HepG2 (cell line): ENCODE measurements at regions not wholly inside any gene's neighbourhood (a gene's known extent, or its start where the extent isn't known, plus 50 kb on each side); places are given as distances from the start of the nearest gene placed in this dataset.

Experiments
- ATAC-seq: fragments of 200-7000 bp; cut with Tn5 transposase; 3 replicates; pipeline ENCODE4 v1.9.1; 2020; ENCODE audit warnings: mild to moderate bottlenecking, moderate library complexity
- BruUV-seq: library from RNA; stranded (reverse); fragments of 400-500 nt; replicated peaks from 2 replicates; lab custom pipeline; 2021; lab: Mats Ljungman, UMichigan
- CTCF ChIA-PET: fragments of 300-600 bp; formaldehyde crosslinking; extraction: SDS; loops from one replicate; lab custom pipeline; 2021; ENCODE audit warnings: low total read pairs, inconsistent platforms, low intra/inter-chr PET ratio; lab: Yijun Ruan, JAX
- POLR2A ChIA-PET: fragments of 350-600 bp; sonication (Branson Sonifier 250); formaldehyde crosslinking; loops from one replicate; lab custom pipeline; 2020; ENCODE audit warnings: antibody characterized with exemption, inconsistent platforms; lab: Yijun Ruan, JAX
- DNase-seq: peaks from one replicate; pipeline ENCODE4 v3.0.0-alpha.2; 2015; ENCODE audit warnings: low spot score
- FAIRE-seq: peaks from 3 replicates; lab custom pipeline; 2011; peaks lifted over from hg19 to GRCh38; lab: Jason Lieb, UNC
- H2AFZ ChIP-seq: one replicate; pipeline ENCODE4 v1.6.1; 2011; ENCODE audit warnings: low read length, inconsistent platforms
- H3K27ac ChIP-seq: fragments of 300-600 bp; 3 replicates; pipeline ENCODE4 v1.8.0; 2011; ENCODE audit warnings: mixed run types, mild to moderate bottlenecking, mixed read lengths, low read length, inconsistent platforms; ENCODE audit not compliant: insufficient read depth; ENCODE audit errors: extremely low read length
- H3K27me3 ChIP-seq, 2 experiments: fragments of 200-600 bp in 1 of 2; 2 replicates in 1 of 2; 3 replicates in 1 of 2; pipeline versions ENCODE4 v1.6.0 to v1.8.0; 2011; ENCODE audit warnings: low read length in 2 of 2, mild to moderate bottlenecking in 2 of 2, moderate library complexity in 2 of 2, inconsistent platforms in 1 of 2; ENCODE audit not compliant: insufficient read depth in 2 of 2, control insufficient read depth in 1 of 2
- H3K36me3 ChIP-seq, 2 experiments: fragments of 200-600 bp in 1 of 2; replicated peaks in 1 of 2; 2 replicates in 1 of 2; 3 replicates in 1 of 2; pipeline versions ENCODE4 v1.5.1 to v1.8.0; 2011; ENCODE audit warnings: low read length in 2 of 2, inconsistent platforms in 1 of 2; ENCODE audit not compliant: insufficient read depth in 2 of 2, control insufficient read depth in 1 of 2
- H3K4me1 ChIP-seq: 2 replicates; pipeline ENCODE4 v1.5.1; 2012; ENCODE audit warnings: low read length, inconsistent platforms; ENCODE audit not compliant: insufficient read depth
- H3K4me2 ChIP-seq: 2 replicates; pipeline ENCODE4 v1.6.0; 2011; ENCODE audit warnings: low read depth, low read length, inconsistent platforms
- H3K4me3 ChIP-seq, 3 experiments: fragments of 200-600 bp in 1 of 3; sonication (generic), shearing (Covaris generic) in 1 of 3; replicated peaks in 1 of 3; 2 replicates each; pipeline ENCODE4 v1.5.1; 2011 to 2016; ENCODE audit warnings: low read length in 3 of 3, inconsistent platforms in 2 of 3, low read depth in 2 of 3, mild to moderate bottlenecking in 2 of 3, control low read depth in 1 of 3, mixed read lengths in 1 of 3; ENCODE audit not compliant: insufficient read depth in 1 of 3
- H3K79me2 ChIP-seq: one replicate; pipeline ENCODE4 v1.6.1; 2011; ENCODE audit warnings: low read length, inconsistent platforms; ENCODE audit not compliant: insufficient read depth
- H3K9ac ChIP-seq: 2 replicates; pipeline ENCODE4 v1.6.0; 2011; ENCODE audit warnings: mild to moderate bottlenecking, low read depth, low read length, inconsistent platforms; ENCODE audit not compliant: insufficient read depth
- H3K9me3 ChIP-seq: 2 replicates; pipeline ENCODE4 v1.5.1; 2012; ENCODE audit warnings: mild to moderate bottlenecking, low read length
- H4K20me1 ChIP-seq: 2 replicates; pipeline ENCODE4 v1.6.0; 2011; ENCODE audit warnings: inconsistent platforms, mild to moderate bottlenecking, low read length, moderate library complexity; ENCODE audit not compliant: insufficient read depth
- FOXC1 ChIP-seq: sonication (generic); formaldehyde crosslinking; IDR thresholded peaks from 2 replicates; pipeline ENCODE4 v1.8.0; 2022; ENCODE audit warnings: mild to moderate bottlenecking, missing genetic modification reagents, borderline replicate concordance
- GZF1 ChIP-seq: sonication (generic); formaldehyde crosslinking; IDR thresholded peaks from 2 replicates; pipeline ENCODE4 v1.5.1; 2020; ENCODE audit warnings: mild to moderate bottlenecking, missing genetic modification reagents
- NCOR1 ChIP-seq: fragments of 200-600 bp; sonication (generic); IDR thresholded peaks from 2 replicates; pipeline ENCODE4 v1.7.0; 2017; ENCODE audit warnings: antibody characterized with exemption, low read length, borderline replicate concordance
- PBX2 ChIP-seq: IDR thresholded peaks from 2 replicates; pipeline ENCODE4 v1.6.1; 2016; ENCODE audit warnings: control low read depth
- POGZ ChIP-seq: sonication (generic); formaldehyde crosslinking; IDR thresholded peaks from 2 replicates; pipeline ENCODE4 v1.4.0; 2020; ENCODE audit warnings: mild to moderate bottlenecking, missing genetic modification reagents
- TAF1 ChIP-seq: sonication (generic); formaldehyde crosslinking; IDR thresholded peaks from 2 replicates; pipeline ENCODE4 v1.4.0; 2020; ENCODE audit warnings: missing genetic modification reagents
- TAF15 ChIP-seq: fragments of 200-400 bp; formaldehyde crosslinking; IDR thresholded peaks from one replicate; pipeline ENCODE4 v1.6.1; 2018; ENCODE audit warnings: mild to moderate bottlenecking, low read depth, low read length; ENCODE audit not compliant: poor library complexity, severe bottlenecking
- ZNF776 ChIP-seq: sonication (generic); formaldehyde crosslinking; IDR thresholded peaks from 2 replicates; pipeline ENCODE4 v1.4.0; 2020; ENCODE audit warnings: mild to moderate bottlenecking, missing genetic modification reagents
- WGBS: methylation state at CpG from one replicate; pipeline ENCODE4 v1.1.6; 2017; ENCODE audit warnings: low lambda C conversion rate; 5-methylcytosine and 5-hydroxymethylcytosine counted together
- in situ Hi-C: cut with HindIII; loops from 2 replicates; pipeline ENCODE4 v1.10.0; 2017; ENCODE audit warnings: low pct_unique_long_range_greater_than_20kb; ENCODE audit not compliant: extremely low pct_ligation_motif_present
- intact Hi-C: fragments of 100-400 bp; cut with micrococcal nuclease; formaldehyde crosslinking; loops from one replicate; pipeline ENCODE4 v1.10.0; 2022; ENCODE audit not compliant: unreplicated experiment
- TF ChIP-seq, protein P1 (sequence below): IDR thresholded peaks from 2 replicates; pipeline ENCODE4 v1.6.1; 2016

DNA sequence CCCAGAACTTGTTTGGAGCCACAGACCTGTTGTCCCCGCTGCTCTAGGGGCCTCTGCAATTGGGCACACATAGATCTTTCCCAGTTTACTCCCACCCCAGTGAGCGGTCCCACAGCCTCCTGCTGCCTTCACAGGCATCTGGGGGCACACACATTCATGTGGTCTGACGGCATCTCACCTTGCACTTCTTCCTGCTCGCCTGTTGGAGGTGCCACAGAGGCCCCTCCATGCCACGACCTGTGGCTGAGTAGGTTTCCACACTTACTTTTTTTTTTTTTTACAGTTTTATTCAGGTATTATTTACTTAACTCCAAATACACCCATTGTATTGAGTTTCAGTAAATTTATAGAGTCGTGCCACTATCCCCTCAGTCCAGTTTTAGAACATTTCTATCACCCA lies 68.9 kb upstream of the SEPTIN5 start:
- intact Hi-C loops = no loop called here
- CTCF ChIA-PET = no interaction called here
- Histone ChIP-seq H3K4me3 (no peak overlapping the region), H3K36me3 (no peaks in the 10 kb centered on the region), H2AFZ (no peak overlapping the region), H3K27me3 (peaks cover 0 to 11% of the 10 kb centered on the region in 2 experiments; a peak in 4 of 5 replicates), H3K9me3 (peaks cover 22% of the 10 kb centered on the region), H4K20me1 (no peaks in the 10 kb centered on the region), H3K4me1 (no peaks in the 10 kb centered on the region), H3K9ac (no peak overlapping the region), H3K79me2 (no peaks in the 10 kb centered on the region), H3K27ac (no peak overlapping the region), H3K4me2 (no peak overlapping the region)
- WGBS = 17% methylated on average over 6 of the region's 6 CpGs
- no peak for FAIRE-seq
- in situ Hi-C loops = no loop called here
- POLR2A ChIA-PET = no interaction called here
- no peak for ATAC-seq
- no peak for DNase-seq
- BruUV-seq = no TSS peak
- TF ChIP-seq GZF1 = no peak
- TF ChIP-seq PBX2 (CRISPR knock-in tag) = no peak
- TF ChIP-seq POGZ = no peak
- TF ChIP-seq, protein P1, sequence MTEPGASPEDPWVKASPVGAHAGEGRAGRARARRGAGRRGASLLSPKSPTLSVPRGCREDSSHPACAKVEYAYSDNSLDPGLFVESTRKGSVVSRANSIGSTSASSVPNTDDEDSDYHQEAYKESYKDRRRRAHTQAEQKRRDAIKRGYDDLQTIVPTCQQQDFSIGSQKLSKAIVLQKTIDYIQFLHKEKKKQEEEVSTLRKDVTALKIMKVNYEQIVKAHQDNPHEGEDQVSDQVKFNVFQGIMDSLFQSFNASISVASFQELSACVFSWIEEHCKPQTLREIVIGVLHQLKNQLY (CRISPR knock-in tag) = no peak

- H3K4me3 ChIP-seq = no peak overlapping the region
- no peaks in the 10 kb centered on the region for H3K36me3 ChIP-seq
- ChIA-PET CTCF (no interaction called here), POLR2A (no interaction called here)
- no peak for DNase-seq
- no peaks in the 10 kb centered on the region for H4K20me1 ChIP-seq
- in situ Hi-C loops = no loop called here
- H3K27me3 ChIP-seq = peaks cover under 1 to 11% of the 10 kb centered on the region in 2 experiments; a peak in 4 of 5 replicates
- H3K27ac ChIP-seq = no peak overlapping the region
- 38% methylated on average over 7 of the region's 7 CpGs for WGBS
- no peak overlapping the region for H3K4me2 ChIP-seq
- H3K4me1 ChIP-seq = no peaks in the 10 kb centered on the region
- peaks cover 22% of the 10 kb centered on the region for H3K9me3 ChIP-seq
- no peak for FAIRE-seq
- no peak overlapping the region for H2AFZ ChIP-seq
- no peak for ATAC-seq
- H3K9ac ChIP-seq = no peak overlapping the region
- intact Hi-C loops = no loop called here
- no peaks in the 10 kb centered on the region for H3K79me2 ChIP-seq
- no TSS peak for BruUV-seq
- TF ChIP-seq TAF15 = no peak
- TF ChIP-seq ZNF776 (CRISPR knock-in tag) = no peak
- no peak for TF ChIP-seq NCOR1
- TF ChIP-seq TAF1 (CRISPR knock-in tag) = no peak
- TF ChIP-seq FOXC1 = no peak
Observed at GRCh38 chr22:19645905-19646304, 68.4 kb upstream of the SEPTIN5 start.
